DOHH2 (cell line): ENCODE measurements at regions not wholly inside any gene's neighbourhood (a gene's known extent, or its start where the extent isn't known, plus 50 kb on each side); places are given as distances from the start of the nearest gene placed in this dataset.

Experiments used
- H3F3A ChIP-seq: fragments of 200-600 bp; sonication (generic), shearing (Covaris generic); 2 replicates; pipeline ENCODE4 v1.6.0; 2016; ENCODE audit warnings: antibody characterized with exemption, mild to moderate bottlenecking; ENCODE audit not compliant: control insufficient read depth, insufficient read depth
- H3K27ac ChIP-seq: fragments of 200-600 bp; sonication (generic); 2 replicates; pipeline ENCODE4 v1.5.1; 2014; ENCODE audit warnings: low read depth, mild to moderate bottlenecking, low read length, moderate library complexity
- H3K27me3 ChIP-seq: fragments of 200-600 bp; sonication (generic); 2 replicates; pipeline ENCODE4 v1.6.1; 2014; ENCODE audit warnings: mild to moderate bottlenecking, low read length, mixed read lengths; ENCODE audit not compliant: control insufficient read depth
- H3K36me3 ChIP-seq: fragments of 200-600 bp; sonication (generic); 2 replicates; pipeline ENCODE4 v1.6.1; 2014; ENCODE audit warnings: mild to moderate bottlenecking, low read length, moderate library complexity, mixed read lengths; ENCODE audit not compliant: control insufficient read depth
- H3K4me1 ChIP-seq: fragments of 200-600 bp; sonication (generic); 2 replicates; pipeline ENCODE4 v1.6.1; 2014; ENCODE audit warnings: mild to moderate bottlenecking, low read length, mixed read lengths; ENCODE audit not compliant: control insufficient read depth
- H3K4me2 ChIP-seq: fragments of 200-600 bp; sonication (generic); 2 replicates; pipeline ENCODE4 v1.6.0; 2014; ENCODE audit warnings: mild to moderate bottlenecking, low read length, moderate library complexity
- H3K4me3 ChIP-seq: fragments of 200-600 bp; sonication (generic); 2 replicates; pipeline ENCODE4 v1.5.1; 2014; ENCODE audit warnings: mild to moderate bottlenecking, low read length, mixed read lengths
- H3K79me2 ChIP-seq: fragments of 200-600 bp; sonication (generic); 2 replicates; pipeline ENCODE4 v1.6.1; 2014; ENCODE audit warnings: mild to moderate bottlenecking, low read length, mixed read lengths; ENCODE audit not compliant: control insufficient read depth
- H3K9me2 ChIP-seq: fragments of 200-600 bp; sonication (generic); replicated peaks from 2 replicates; pipeline ENCODE4 v1.6.1; 2014; ENCODE audit warnings: mild to moderate bottlenecking, low read length, mixed read lengths; ENCODE audit not compliant: control insufficient read depth
- H3K9me3 ChIP-seq: fragments of 200-600 bp; sonication (generic); 2 replicates; pipeline ENCODE4 v1.6.1; 2014; ENCODE audit warnings: antibody characterized with exemption, low read length, mixed read lengths; ENCODE audit not compliant: control insufficient read depth, insufficient read depth
- H4K20me1 ChIP-seq: fragments of 200-600 bp; sonication (generic); 2 replicates; pipeline ENCODE4 v1.6.0; 2014; ENCODE audit warnings: low read depth, mild to moderate bottlenecking, antibody characterized with exemption, low read length, moderate library complexity; ENCODE audit not compliant: control insufficient read depth, insufficient read depth
- EZH2phosphoT487 ChIP-seq: fragments of 200-600 bp; sonication (generic); IDR thresholded peaks from 2 replicates; pipeline ENCODE4 v1.6.1; 2017; ENCODE audit warnings: borderline replicate concordance, mild to moderate bottlenecking, antibody characterized with exemption, low read length, moderate library complexity, mixed read lengths
- TF ChIP-seq, protein P1 (sequence below): fragments of 200-600 bp; sonication (generic); IDR thresholded peaks from one replicate; pipeline ENCODE4 v1.5.1; 2014; ENCODE audit warnings: antibody characterized with exemption, mild to moderate bottlenecking, low read depth, low read length; ENCODE audit not compliant: poor library complexity, severe bottlenecking

DNA sequence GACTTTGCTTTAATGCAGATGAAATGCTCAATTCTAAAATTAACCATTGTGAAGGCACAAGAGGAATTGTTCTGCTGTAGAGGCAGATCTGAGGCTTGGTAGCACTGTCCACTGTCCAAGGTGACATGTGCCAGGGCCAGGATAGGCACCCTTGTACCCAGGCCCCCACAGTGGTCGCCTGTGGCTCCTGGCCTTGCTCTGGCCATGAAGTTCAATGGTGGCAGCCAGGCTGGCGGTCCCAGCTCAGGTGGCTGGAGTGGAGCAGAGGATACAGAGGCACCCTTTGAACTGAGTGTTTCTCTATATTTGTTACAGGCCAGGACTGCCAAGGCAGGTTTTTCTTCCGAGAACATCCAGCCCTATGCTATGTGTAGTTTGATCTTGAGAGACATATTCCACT lies 102.6 kb downstream of the PTGS2 start:
- Histone ChIP-seq H3K4me3 (no peak overlapping the region), H3F3A (no peaks in the 10 kb centered on the region), H3K9me2 (no peaks in the 10 kb centered on the region), H3K36me3 (no peaks in the 10 kb centered on the region), H3K27ac (no peak overlapping the region), H3K4me2 (no peak overlapping the region), H3K9me3 (no peaks in the 10 kb centered on the region), H4K20me1 (no peaks in the 10 kb centered on the region), H3K79me2 (no peaks in the 10 kb centered on the region), H3K4me1 (no peaks in the 10 kb centered on the region), H3K27me3 (no peaks in the 10 kb centered on the region)
- TF ChIP-seq, protein P1, sequence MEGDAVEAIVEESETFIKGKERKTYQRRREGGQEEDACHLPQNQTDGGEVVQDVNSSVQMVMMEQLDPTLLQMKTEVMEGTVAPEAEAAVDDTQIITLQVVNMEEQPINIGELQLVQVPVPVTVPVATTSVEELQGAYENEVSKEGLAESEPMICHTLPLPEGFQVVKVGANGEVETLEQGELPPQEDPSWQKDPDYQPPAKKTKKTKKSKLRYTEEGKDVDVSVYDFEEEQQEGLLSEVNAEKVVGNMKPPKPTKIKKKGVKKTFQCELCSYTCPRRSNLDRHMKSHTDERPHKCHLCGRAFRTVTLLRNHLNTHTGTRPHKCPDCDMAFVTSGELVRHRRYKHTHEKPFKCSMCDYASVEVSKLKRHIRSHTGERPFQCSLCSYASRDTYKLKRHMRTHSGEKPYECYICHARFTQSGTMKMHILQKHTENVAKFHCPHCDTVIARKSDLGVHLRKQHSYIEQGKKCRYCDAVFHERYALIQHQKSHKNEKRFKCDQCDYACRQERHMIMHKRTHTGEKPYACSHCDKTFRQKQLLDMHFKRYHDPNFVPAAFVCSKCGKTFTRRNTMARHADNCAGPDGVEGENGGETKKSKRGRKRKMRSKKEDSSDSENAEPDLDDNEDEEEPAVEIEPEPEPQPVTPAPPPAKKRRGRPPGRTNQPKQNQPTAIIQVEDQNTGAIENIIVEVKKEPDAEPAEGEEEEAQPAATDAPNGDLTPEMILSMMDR = no peak
- TF ChIP-seq EZH2phosphoT487 = no peak

DNA sequence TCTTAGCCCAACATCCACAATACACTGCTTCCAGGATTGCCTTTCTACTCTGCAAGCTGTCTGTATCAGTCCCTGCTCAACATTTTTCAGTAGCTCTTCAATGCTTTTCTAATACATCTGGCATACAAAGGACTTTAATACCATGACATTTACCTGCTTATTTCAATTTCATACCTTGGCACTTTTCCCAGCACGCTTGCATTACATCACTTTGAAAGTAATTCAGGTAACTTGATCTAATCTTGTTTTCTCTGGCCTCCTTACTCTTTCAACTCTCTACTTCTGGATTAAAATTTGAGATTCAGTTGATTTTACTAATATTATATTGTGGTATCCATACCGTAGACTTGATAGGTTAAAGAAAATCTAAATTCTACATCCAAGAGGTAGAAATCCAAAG lies 103.0 kb downstream of the PTGS2 start:
- Histone ChIP-seq H3K4me1 (no peaks in the 10 kb centered on the region), H4K20me1 (no peaks in the 10 kb centered on the region), H3F3A (no peaks in the 10 kb centered on the region), H3K27ac (no peak overlapping the region), H3K79me2 (no peaks in the 10 kb centered on the region), H3K27me3 (no peaks in the 10 kb centered on the region), H3K4me2 (no peak overlapping the region), H3K9me2 (no peaks in the 10 kb centered on the region), H3K36me3 (no peaks in the 10 kb centered on the region), H3K9me3 (no peaks in the 10 kb centered on the region), H3K4me3 (no peak overlapping the region)
- TF ChIP-seq, protein P1 = no peak
- TF ChIP-seq EZH2phosphoT487 = no peak

DNA sequence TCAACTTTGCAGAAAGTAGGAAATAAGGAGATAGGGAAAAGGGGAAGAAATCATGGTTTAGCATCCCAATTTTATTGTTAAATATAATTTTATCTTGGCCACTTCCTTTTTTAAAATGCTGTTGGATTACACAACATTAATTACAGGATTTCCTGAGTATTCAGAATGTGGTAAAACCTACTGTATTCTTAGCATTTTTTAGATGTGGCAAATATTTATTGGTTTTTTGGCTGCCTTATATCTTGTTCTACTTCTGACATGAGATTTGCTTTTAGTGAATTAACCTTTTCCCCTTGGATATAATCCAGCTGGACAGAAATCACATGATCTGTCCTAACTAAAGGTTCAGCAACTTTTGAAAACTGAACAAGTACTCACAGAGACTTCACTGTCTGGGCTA lies 104.9 kb downstream of the PTGS2 start:
- Histone ChIP-seq H3K4me3 (no peak overlapping the region), H3K4me2 (no peak overlapping the region), H3K79me2 (no peaks in the 10 kb centered on the region), H3F3A (no peaks in the 10 kb centered on the region), H3K36me3 (no peaks in the 10 kb centered on the region), H3K9me2 (no peaks in the 10 kb centered on the region), H3K9me3 (no peaks in the 10 kb centered on the region), H4K20me1 (no peaks in the 10 kb centered on the region), H3K4me1 (no peaks in the 10 kb centered on the region), H3K27ac (no peak overlapping the region), H3K27me3 (no peaks in the 10 kb centered on the region)
- no peak for TF ChIP-seq EZH2phosphoT487
- TF ChIP-seq, protein P1 = no peak

DNA sequence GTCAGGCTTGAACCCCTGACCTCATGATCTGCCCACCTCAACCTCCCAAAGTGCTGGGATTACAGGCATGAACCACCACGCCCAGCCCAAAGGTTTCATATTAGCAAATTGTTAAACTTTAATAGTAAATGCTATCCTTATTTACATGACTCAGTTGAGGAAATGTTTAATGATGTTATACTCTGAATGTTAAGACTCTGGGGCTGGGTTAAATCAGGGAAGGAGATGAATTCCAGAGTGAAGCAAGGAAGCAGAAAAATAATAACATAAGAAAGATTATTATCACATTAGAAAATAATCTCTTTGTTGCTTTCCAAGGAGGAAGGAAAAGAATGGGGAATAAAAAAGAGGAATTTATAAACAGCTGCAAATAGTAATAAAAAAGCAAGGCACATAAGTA lies 105.3 kb downstream of the PTGS2 start:
- no peaks in the 10 kb centered on the region for H3K27me3 ChIP-seq
- no peaks in the 10 kb centered on the region for H3F3A ChIP-seq
- H4K20me1 ChIP-seq = no peaks in the 10 kb centered on the region
- H3K4me2 ChIP-seq = no peak overlapping the region
- no peak overlapping the region for H3K27ac ChIP-seq
- no peak overlapping the region for H3K4me3 ChIP-seq
- no peaks in the 10 kb centered on the region for H3K79me2 ChIP-seq
- no peaks in the 10 kb centered on the region for H3K4me1 ChIP-seq
- no peaks in the 10 kb centered on the region for H3K9me2 ChIP-seq
- H3K36me3 ChIP-seq = no peaks in the 10 kb centered on the region
- H3K9me3 ChIP-seq = no peaks in the 10 kb centered on the region
- TF ChIP-seq, protein P1 = no peak
- TF ChIP-seq EZH2phosphoT487 = no peak
